HG02642 (cell line): ENCODE measurements at regions not wholly inside any gene's neighbourhood (a gene's known extent, or its start where the extent isn't known, plus 50 kb on each side); places are given as distances from the start of the nearest gene placed in this dataset.
"Not testable (repeated sequence)": the region's sequence is repeated elsewhere in the genome, so short reads cannot be mapped to it uniquely, and the experiment has no call there.

Experiments
- ATAC-seq: cut with Tn5 transposase; IDR thresholded peaks from one replicate; pipeline ENCODE4 v1.9.1; 2021; ENCODE audit warnings: mild to moderate bottlenecking; ENCODE audit not compliant: unreplicated experiment, poor library complexity

- ATAC-seq, result no peak
Observed at GRCh38 chr5:110269478-110270142, 456.9 kb downstream of the TMEM232 start.

- no peak for ATAC-seq
Observed at GRCh38 chr5:110275878-110276277, 450.6 kb downstream of the TMEM232 start.

- not testable (repeated sequence) for ATAC-seq
Observed at GRCh38 chr5:110278449-110278848, 448.0 kb downstream of the TMEM232 start.

- not testable (repeated sequence) for ATAC-seq
Observed at GRCh38 chr5:110284121-110284520, 442.4 kb downstream of the TMEM232 start.

- no peak for ATAC-seq
Observed at GRCh38 chr5:110288766-110289511, 437.5 kb downstream of the TMEM232 start.

- no peak for ATAC-seq
Observed at GRCh38 chr5:110289512-110289810, 437.0 kb downstream of the TMEM232 start.

- no peak for ATAC-seq
Observed at GRCh38 chr5:110290542-110290941, 435.9 kb downstream of the TMEM232 start.

GRCh38 chr5:110294281-110294680, 432.2 kb downstream of the TMEM232 start:
- ATAC-seq, result no peak

GRCh38 chr5:110297152-110297670, 429.3 kb downstream of the TMEM232 start:
- ATAC-seq, result no peak

- no peak for ATAC-seq
Observed at GRCh38 chr5:110304176-110304575, 422.3 kb downstream of the TMEM232 start.

GRCh38 chr5:110306650-110307049, 419.8 kb downstream of the TMEM232 start:
- no peak for ATAC-seq

- no peak for ATAC-seq
Observed at GRCh38 chr5:110309222-110309621, 417.2 kb downstream of the TMEM232 start.

- ATAC-seq, result not testable (repeated sequence)
Observed at GRCh38 chr5:110316566-110316965, 409.9 kb downstream of the TMEM232 start.

GRCh38 chr5:110321117-110321516, 405.4 kb downstream of the TMEM232 start:
- no peak for ATAC-seq

GRCh38 chr5:110323357-110323756, 403.1 kb downstream of the TMEM232 start:
- ATAC-seq, result no peak

- ATAC-seq, result no peak
Observed at GRCh38 chr5:110323832-110324231, 402.6 kb downstream of the TMEM232 start.

- ATAC-seq, result no peak
Observed at GRCh38 chr5:110324876-110325275, 401.6 kb downstream of the TMEM232 start.

- no peak for ATAC-seq
Observed at GRCh38 chr5:110329955-110330525, 396.4 kb downstream of the TMEM232 start.

- ATAC-seq, result no peak
Observed at GRCh38 chr5:110333384-110333783, 393.1 kb downstream of the TMEM232 start.

GRCh38 chr5:110335361-110336066, 391.0 kb downstream of the TMEM232 start:
- ATAC-seq, result no peak
